GM19372 (cell line): ENCODE measurements at regions not wholly inside any gene's neighbourhood (a gene's known extent, or its start where the extent isn't known, plus 50 kb on each side); places are given as distances from the start of the nearest gene placed in this dataset.
"Not testable (repeated sequence)": the region's sequence is repeated elsewhere in the genome, so short reads cannot be mapped to it uniquely, and the experiment has no call there.

ENCODE experiments used
- ATAC-seq: cut with Tn5 transposase; IDR thresholded peaks from one replicate; pipeline ENCODE4 v1.9.1; 2021; ENCODE audit warnings: mild to moderate bottlenecking, low read depth, moderate library complexity; ENCODE audit not compliant: unreplicated experiment

GRCh38 chr14:89540830-89541470 is 123.9 kb upstream of the FOXN3 start:
- no peak for ATAC-seq

DNA sequence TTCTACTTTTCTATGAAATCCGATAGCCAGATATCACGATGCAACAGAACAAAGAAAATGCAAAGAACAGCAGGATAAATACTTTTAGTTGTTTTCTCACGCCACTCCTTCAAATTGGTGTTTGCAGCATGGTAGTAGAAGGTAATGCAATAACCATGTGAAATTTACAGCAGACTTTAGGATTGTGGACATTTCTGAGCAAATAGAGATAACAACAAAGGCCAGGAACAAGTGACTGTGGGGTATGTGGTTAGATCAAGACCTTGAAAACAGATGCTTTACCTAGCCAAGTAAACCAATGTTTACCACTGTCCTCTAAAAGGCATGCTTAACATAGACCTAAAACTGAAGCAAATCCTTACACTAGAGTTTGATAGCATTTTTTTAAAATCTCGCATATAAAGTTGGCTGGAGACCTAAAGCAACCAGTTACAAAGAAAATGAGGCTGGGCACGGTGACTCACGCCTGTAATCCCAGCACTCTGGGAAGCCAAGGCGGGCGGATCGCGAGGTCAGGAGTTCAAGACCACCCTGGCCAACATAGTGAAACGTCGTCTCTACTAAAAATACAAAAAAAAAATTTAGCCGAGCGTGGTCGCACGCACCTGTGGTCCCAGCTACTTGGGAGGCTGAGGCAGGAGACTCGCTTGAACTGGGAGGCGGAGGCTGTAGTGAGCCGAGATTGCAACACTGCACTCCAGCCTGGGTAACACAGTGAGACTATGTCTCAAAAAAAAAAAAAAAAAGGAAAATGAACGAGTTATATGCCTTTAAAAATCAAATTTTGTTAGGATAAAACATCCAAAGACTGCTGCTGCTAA is 123.2 kb upstream of the FOXN3 start:
- ATAC-seq: no peak

- no peak for ATAC-seq
These were observed 120.9 kb upstream of the FOXN3 start for GRCh38 chr14:89537911-89538310.

GRCh38 chr14:89534902-89535685 is 118.1 kb upstream of the FOXN3 start:
- ATAC-seq: no peak

- no peak for ATAC-seq
These were observed 116.7 kb upstream of the FOXN3 start for GRCh38 chr14:89533766-89534165.

DNA sequence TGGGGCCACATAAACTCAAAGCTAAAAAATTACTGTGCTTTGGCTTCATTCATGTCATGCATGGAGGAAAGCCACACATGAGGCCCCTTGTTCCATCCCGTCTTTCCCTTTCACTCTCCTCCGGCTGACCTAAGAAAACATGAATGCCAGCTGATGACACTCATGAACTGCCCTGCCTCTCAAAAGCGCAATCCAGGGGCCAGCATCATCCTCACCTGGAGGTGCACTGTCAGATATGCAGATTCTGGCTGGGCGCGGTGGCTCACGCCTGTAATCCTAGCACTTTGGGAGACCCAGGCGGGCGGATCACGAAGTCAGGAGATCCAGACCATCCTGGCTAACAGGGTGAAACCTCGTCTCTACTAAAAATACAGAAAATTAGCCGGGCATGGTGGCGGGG is 116.1 kb upstream of the FOXN3 start:
- ATAC-seq: no peak

GRCh38 chr14:89531661-89532335 is 114.8 kb upstream of the FOXN3 start:
- no peak for ATAC-seq

DNA sequence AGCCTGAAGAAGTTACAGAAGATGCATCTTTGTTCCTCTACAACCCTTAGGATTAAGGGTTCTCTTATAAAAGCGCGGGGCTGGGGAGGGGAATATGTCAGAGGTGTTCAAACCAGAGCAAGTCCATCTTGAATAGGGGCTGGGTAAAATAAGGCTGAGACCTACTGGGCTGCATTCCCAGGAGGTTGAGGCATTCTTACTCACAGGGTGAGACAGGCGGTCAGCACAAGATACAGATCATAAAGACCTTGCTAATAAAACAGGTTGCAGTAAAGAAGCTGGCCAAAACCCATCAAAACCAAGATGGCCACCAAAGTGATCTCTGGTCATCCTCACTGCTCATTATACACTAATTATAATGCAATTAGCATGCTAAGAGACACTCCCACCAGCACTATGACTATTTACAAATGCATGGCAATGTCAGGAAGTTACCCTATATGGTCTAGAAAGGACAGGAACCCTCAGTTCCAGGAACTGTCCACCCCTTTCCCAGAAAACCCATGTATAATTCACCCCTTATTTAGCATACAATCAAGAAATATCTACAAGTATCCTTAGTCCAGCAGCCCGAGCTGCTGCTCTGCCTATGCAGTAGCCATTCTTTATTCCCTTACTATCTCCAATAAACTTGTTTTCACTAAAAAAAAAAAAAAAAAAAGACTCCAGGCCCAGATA is 108.1 kb upstream of the FOXN3 start:
- ATAC-seq: no peak

- ATAC-seq: no peak
These were observed 107.4 kb upstream of the FOXN3 start for GRCh38 chr14:89524412-89524811.

- ATAC-seq: no peak
These were observed 105.0 kb upstream of the FOXN3 start for GRCh38 chr14:89521988-89522387.

DNA sequence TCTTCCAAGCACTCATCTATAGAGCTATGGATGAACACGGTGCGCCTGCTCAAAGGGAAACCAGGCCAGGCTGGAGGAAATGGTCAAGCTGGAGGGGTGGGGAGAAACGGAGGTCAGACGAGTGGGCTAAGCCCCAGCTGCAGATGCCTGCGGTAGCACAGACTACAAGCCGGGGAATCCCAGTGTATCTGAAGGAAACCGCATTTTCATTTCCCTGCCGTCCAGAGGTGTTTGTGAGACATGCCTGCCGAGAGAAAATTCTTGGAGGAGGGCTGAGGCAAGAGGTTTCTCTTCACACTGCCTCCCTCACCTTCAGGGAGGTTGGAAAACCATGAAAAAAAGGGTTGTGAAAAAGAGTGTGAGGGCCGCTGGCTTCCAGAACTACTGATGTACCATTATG is 102.0 kb upstream of the FOXN3 start:
- no peak for ATAC-seq

DNA sequence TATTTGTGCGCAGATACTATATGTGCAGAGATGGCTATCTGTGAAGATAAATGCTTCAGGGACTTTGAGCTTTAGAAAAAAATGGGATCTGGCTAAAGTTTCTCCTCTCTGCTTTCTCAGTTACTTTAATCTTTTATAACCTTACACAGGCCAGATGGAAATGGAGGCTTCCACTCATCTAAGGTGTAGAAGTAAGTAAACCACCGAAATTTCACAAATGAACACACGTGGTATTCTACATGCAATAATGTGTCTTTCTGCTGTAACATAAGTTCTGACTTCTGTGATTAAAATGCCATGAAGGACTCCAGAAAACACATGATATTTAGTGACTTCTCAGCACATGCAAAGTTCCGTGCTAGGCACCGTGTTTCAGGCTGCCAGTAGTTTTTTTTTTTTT is 99.1 kb upstream of the FOXN3 start:
- ATAC-seq: no peak

- no peak for ATAC-seq
These were observed 97.6 kb upstream of the FOXN3 start for GRCh38 chr14:89514601-89515000.

DNA sequence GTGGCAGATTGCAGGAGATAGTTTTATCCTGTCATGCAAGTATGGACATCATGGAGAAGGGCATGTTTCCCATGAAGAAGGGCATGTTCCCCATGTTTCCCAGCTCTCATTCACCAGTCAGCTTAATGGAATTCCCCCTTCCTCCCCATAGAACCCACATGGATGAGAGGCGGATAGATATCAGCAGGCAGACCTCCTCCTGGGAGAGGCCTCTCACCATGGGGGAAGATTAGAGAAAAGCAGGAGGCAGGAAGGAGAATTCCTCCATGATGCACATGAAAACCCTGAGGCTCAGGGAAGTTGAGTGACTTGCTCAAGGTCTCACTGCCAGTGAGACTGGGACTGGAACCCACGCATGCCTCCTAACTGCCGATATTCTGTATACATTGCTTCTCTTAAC is 92.9 kb upstream of the FOXN3 start:
- no peak for ATAC-seq

- no peak for ATAC-seq
These were observed 91.8 kb upstream of the FOXN3 start for GRCh38 chr14:89508863-89509262.

DNA sequence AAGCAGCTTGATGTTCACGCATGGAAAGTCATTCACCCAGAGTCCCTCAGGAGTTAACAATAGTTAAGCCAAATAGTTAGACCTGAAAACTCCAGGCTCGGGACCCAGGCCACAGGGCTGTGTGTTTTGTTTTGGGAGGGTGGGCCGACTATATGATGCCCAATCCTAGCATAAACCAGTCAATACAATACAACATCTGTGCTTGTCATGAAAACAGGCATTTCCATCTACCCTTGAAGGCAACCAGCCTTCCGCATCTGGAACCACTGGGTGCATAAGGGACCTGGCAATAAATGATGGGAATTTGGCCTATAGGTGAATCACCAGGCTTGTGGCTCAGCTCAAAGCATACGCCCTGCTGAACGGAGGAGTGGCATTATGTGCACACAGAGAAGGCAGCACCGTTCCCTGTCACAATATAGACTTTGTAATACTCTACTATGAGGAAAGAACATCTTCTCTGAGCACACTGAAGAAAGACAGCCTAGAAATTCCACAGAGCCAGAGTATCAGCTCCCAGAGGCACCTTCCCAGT is 91.0 kb upstream of the FOXN3 start:
- no peak for ATAC-seq

GRCh38 chr14:89507521-89507920 is 90.5 kb upstream of the FOXN3 start:
- no peak for ATAC-seq

GRCh38 chr14:89506891-89507452 is 89.9 kb upstream of the FOXN3 start:
- not testable (repeated sequence) for ATAC-seq

GRCh38 chr14:89504602-89505313 is 87.7 kb upstream of the FOXN3 start:
- no peak for ATAC-seq
